Dendritic cell treated with granulocyte-macrophage colony-stimulating factor and Interleukin-4, amounts not matched to agents 40 ng/mL and 50 ng/mL, for 4 days (primary cell): ENCODE measurements at regions not wholly inside any gene's neighbourhood (a gene's known extent, or its start where the extent isn't known, plus 50 kb on each side); places are given as distances from the start of the nearest gene placed in this dataset.

Experiments
- H3K27ac Mint-ChIP-seq: one replicate; pipeline ENCODE4 v1.8.0; 2022; ENCODE audit warnings: mild to moderate bottlenecking, mixed read lengths
- H3K27me3 Mint-ChIP-seq: one replicate; pipeline ENCODE4 v1.8.0; 2022; ENCODE audit warnings: mild to moderate bottlenecking, mixed read lengths
- H3K36me3 Mint-ChIP-seq: one replicate; pipeline ENCODE4 v1.8.0; 2022; ENCODE audit warnings: low read depth, mixed read lengths
- H3K4me1 Mint-ChIP-seq: one replicate; pipeline ENCODE4 v1.8.0; 2022; ENCODE audit warnings: low read depth, mixed read lengths
- H3K4me3 Mint-ChIP-seq: one replicate; pipeline ENCODE4 v1.8.0; 2022; ENCODE audit warnings: mild to moderate bottlenecking, moderate library complexity, mixed read lengths
- H3K9me3 Mint-ChIP-seq: one replicate; pipeline ENCODE4 v1.8.0; 2022; ENCODE audit warnings: mixed read lengths
- intact Hi-C: fragments of 100-400 bp; cut with micrococcal nuclease; formaldehyde crosslinking; loops from one replicate; pipeline ENCODE4 v1.15.0; 2022

DNA sequence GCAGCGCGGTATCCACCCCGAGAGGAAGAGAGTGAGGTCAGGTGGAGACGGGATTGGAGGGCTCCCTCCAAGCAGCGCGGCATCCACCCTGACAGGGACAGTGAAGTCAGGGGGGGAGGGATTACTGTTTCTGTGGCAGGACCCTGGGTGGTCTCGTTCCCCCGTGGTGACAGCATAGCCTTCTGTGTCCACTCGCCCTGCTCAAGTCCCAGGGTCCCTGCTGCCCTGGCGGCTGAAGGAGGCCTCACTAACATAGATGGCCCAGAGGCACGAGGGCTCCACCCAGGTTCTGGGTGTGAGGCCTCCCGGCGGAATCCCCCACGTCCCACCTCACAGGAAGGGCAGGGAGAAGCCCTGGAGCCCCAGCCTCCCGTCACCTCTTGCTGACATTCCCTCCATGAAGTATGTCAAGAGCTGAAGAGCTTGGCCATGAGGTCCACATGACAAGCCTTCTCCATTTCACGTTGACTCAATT is 636.1 kb downstream of the BRD1 start:
- Mint-ChIP-seq H3K27ac (no peak overlapping the region), H3K36me3 (no peaks in the 10 kb centered on the region), H3K4me1 (no peaks in the 10 kb centered on the region), H3K9me3 (no peaks in the 10 kb centered on the region), H3K27me3 (peaks cover 1% of the 10 kb centered on the region), H3K4me3 (no peak overlapping the region)
- intact Hi-C loops, result no loop called here

DNA sequence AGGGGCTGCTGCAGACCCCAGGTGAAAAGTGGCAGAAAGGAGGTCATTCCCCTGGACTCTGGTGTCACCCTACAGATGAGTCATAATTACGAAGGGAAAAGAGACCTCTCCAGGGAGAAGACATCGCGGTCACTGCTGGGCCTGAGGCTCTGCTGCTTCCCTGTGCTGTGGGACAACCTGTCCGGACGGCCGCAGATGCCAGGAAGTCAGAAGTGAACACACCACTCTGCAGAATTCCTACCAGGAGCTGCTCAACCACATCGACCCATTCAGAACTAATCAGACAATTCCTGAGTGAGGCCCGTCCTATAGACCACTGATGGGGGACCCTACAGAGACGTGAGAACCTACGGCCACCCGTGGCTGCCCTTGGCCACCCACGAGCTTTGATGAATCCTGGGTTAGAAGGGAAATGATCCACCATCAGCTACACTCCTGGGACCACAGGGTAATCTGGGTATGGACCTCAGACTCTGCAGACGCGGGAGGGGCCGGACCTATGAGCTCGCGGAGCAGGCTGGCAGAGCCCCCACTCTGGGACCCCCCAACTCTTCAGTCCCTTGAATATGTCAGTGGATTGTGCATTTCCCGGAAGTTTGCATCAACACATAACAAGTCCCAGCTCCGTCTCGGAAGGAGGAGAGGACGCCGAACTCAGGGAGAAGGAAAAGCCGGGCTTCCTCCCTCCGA is 636.7 kb downstream of the BRD1 start:
- Mint-ChIP-seq H3K27ac (no peak overlapping the region), H3K4me3 (no peak overlapping the region), H3K27me3 (peaks cover 1% of the 10 kb centered on the region), H3K4me1 (no peaks in the 10 kb centered on the region), H3K36me3 (no peaks in the 10 kb centered on the region), H3K9me3 (no peaks in the 10 kb centered on the region)
- intact Hi-C loops, result no loop called here

DNA sequence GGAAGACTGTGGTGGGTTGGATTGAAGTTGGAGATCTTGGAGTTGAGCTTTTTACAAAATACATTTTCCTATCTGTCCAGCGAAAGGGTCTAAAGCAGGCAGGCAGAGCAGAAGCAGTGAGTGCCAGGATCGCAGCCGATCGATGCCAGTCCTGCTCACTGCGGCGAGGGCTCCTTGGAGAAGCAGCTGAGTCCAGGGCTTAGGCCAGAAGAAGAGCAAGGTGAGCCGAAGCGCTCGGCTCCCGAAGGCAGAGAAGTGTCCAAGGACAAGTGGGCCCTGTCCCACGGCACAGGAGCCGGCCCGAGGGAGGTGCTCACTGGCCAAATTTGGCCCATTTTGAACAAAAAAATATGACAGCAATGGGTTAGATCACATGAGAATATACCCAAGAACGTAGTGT is 637.8 kb downstream of the BRD1 start:
- no peak overlapping the region for H3K27ac Mint-ChIP-seq
- intact Hi-C loops, result no loop called here
- H3K36me3 Mint-ChIP-seq, result no peaks in the 10 kb centered on the region
- no peaks in the 10 kb centered on the region for H3K9me3 Mint-ChIP-seq
- no peaks in the 10 kb centered on the region for H3K4me1 Mint-ChIP-seq
- H3K4me3 Mint-ChIP-seq, result no peak overlapping the region
- no peaks in the 10 kb centered on the region for H3K27me3 Mint-ChIP-seq

DNA sequence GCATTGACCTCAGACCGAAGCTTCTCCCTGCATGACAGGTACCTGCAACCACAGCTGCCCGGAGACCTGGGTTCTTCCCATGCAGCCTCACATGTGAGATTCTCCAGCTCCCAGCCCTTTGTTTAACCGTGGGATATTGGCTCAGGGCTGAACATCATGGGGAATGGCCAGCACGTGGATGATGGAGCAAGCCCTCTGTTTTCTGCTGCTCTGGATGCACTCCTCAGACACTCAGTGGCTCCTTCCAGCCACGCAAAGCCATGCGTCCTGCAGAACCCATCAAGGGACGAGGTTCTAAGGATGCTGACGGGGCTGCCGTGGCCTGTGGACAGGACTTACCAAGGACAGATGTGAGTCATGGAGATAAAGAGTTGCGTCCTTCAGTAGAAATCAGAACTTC is 639.1 kb downstream of the BRD1 start:
- H3K27ac Mint-ChIP-seq, result no peak overlapping the region
- no peaks in the 10 kb centered on the region for H3K36me3 Mint-ChIP-seq
- H3K27me3 Mint-ChIP-seq, result no peaks in the 10 kb centered on the region
- H3K9me3 Mint-ChIP-seq, result no peaks in the 10 kb centered on the region
- H3K4me1 Mint-ChIP-seq, result no peaks in the 10 kb centered on the region
- intact Hi-C loops, result no loop called here
- no peak overlapping the region for H3K4me3 Mint-ChIP-seq

DNA sequence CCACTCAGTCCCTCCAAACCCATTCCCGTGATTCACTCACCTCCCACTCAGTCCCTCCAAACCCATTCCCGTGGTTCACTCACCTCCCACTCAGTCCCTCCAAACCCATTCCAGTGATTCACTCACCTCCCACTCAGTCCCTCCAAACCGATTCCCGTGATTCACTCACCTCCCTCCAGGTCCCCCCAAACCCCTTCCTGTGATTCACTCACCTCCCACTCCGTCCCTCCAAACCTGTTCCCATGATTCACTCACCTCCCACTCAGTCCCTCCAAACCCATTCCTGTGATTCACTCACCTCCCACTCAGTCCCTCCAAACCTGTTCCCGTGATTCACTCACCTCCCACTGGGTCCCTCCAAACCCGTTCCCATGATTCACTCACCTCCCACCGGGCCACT is 639.6 kb downstream of the BRD1 start:
- intact Hi-C loops, result no loop called here
- Mint-ChIP-seq H3K27ac (no peak overlapping the region), H3K4me1 (no peaks in the 10 kb centered on the region), H3K4me3 (no peak overlapping the region), H3K27me3 (no peaks in the 10 kb centered on the region), H3K36me3 (no peaks in the 10 kb centered on the region), H3K9me3 (no peaks in the 10 kb centered on the region)

DNA sequence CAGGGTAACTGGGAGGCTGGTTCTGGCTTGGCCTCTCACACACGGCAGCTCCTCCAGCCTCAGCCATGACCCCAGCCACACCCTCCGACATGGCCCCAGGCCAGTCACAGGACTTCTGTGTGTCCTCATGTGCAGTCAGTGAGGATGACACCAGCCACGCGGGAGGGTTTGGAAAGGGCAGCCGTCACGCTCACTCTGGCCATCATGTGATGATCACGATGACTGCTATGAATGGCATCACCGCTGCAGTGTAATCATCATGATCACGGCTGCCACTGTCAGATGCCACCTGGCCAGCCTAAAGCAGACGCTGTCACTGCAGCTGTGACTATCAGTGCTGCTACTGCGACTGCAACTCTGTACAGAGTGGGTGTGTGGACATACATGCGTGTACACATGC is 640.9 kb downstream of the BRD1 start:
- no peak overlapping the region for H3K27ac Mint-ChIP-seq
- no peaks in the 10 kb centered on the region for H3K9me3 Mint-ChIP-seq
- no peaks in the 10 kb centered on the region for H3K27me3 Mint-ChIP-seq
- H3K36me3 Mint-ChIP-seq, result no peaks in the 10 kb centered on the region
- H3K4me3 Mint-ChIP-seq, result no peak overlapping the region
- no peaks in the 10 kb centered on the region for H3K4me1 Mint-ChIP-seq
- intact Hi-C loops, result no loop called here

DNA sequence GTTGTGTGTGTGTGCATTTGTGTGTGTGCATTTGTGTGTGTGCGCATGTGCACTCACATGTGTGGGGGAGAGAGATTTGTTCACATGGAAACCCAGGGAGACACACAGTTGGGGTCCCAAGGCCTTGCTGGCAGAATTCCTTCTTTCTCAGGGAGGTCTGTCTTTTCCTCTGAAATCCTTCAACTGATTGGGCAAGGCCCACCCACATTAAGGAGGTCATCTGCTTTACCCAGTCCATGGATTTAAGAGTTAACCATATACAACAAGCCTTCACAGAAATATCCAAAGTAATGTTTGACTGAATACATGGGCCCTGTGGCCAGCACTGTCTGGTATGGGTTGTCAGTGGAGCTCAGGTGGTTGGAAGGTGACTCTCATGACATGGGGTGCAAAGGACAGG is 641.4 kb downstream of the BRD1 start:
- Mint-ChIP-seq H3K4me3 (no peak overlapping the region), H3K36me3 (no peaks in the 10 kb centered on the region), H3K27me3 (no peaks in the 10 kb centered on the region), H3K4me1 (no peaks in the 10 kb centered on the region), H3K9me3 (no peaks in the 10 kb centered on the region), H3K27ac (no peak overlapping the region)
- intact Hi-C loops, result no loop called here

DNA sequence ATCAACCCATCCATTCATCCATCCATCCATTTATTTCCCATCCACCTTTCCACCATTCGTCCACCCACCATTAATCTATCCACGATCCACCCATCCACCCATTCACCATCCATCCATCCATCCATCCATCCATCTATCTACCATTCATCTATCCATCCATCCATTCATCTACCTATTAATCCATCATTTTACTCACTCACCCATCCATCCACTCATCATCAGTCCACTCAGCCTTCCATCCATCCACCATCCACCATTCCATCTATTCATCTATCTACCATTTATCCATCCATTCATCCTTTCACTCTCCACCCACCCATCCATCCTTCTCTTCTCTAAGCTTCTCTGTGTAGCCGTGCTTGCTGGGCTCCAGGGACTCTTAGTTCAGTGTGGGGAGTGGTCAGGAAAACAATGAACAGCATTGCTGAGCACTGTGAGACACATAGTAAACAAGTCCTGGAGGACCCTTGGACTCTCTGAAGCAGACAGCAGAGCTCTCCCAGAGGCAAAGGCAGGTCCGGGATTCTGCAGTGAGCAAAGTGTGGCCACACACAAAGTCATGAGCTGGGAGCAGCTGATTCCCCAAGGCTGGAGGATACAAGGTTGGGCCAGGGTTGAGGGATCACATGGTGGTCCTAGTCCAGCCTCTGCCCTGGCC is 642.2 kb downstream of the BRD1 start:
- Mint-ChIP-seq H3K27ac (no peak overlapping the region), H3K36me3 (no peaks in the 10 kb centered on the region), H3K4me3 (no peak overlapping the region), H3K4me1 (no peaks in the 10 kb centered on the region), H3K9me3 (no peaks in the 10 kb centered on the region), H3K27me3 (no peaks in the 10 kb centered on the region)
- intact Hi-C loops, result no loop called here

DNA sequence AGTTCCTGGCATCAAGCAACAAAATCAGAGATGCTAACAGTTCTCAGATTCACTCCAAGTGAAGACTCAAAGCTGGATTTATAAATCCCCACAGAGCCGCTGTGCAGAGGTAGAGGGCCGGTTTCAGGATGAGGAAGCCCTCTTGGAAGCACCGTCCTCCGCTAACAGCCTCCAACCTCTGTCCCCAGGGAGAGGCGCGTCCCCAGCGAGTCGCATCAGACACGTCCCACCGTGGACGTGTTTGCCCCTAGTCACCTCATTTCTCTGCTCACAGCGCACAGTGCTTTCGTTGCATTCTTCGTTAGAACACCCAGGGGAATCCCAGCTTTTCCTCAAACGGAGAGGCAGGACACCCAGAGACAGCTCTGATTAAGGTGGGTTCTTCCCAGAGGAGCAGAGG is 642.9 kb downstream of the BRD1 start:
- Mint-ChIP-seq H3K9me3 (no peaks in the 10 kb centered on the region), H3K36me3 (no peaks in the 10 kb centered on the region), H3K4me1 (no peaks in the 10 kb centered on the region), H3K27ac (no peak overlapping the region), H3K27me3 (no peaks in the 10 kb centered on the region), H3K4me3 (no peak overlapping the region)
- intact Hi-C loops, result no loop called here

DNA sequence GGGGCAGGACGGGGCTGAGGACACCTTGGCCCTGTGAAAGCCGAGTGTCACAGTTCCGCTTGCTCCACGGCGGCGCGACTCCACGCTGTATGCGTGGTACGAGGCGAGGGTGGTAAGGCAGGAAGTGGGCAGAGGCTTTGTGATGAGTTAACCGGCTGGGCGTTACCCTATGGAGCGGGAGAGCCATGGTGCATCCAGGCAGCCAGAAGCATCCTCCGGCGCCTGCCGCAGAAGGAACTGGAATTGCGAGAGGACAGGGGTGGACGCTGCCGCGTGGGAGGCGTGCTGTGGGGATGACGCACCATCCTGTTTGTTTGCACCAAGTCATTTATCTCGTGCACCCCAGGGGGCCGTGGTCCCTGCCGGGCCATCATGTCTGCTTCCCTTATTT is 643.9 kb downstream of the BRD1 start:
- no peaks in the 10 kb centered on the region for H3K36me3 Mint-ChIP-seq
- no peaks in the 10 kb centered on the region for H3K27me3 Mint-ChIP-seq
- intact Hi-C loops, result no loop called here
- no peaks in the 10 kb centered on the region for H3K9me3 Mint-ChIP-seq
- no peak overlapping the region for H3K27ac Mint-ChIP-seq
- no peak overlapping the region for H3K4me3 Mint-ChIP-seq
- no peaks in the 10 kb centered on the region for H3K4me1 Mint-ChIP-seq

DNA sequence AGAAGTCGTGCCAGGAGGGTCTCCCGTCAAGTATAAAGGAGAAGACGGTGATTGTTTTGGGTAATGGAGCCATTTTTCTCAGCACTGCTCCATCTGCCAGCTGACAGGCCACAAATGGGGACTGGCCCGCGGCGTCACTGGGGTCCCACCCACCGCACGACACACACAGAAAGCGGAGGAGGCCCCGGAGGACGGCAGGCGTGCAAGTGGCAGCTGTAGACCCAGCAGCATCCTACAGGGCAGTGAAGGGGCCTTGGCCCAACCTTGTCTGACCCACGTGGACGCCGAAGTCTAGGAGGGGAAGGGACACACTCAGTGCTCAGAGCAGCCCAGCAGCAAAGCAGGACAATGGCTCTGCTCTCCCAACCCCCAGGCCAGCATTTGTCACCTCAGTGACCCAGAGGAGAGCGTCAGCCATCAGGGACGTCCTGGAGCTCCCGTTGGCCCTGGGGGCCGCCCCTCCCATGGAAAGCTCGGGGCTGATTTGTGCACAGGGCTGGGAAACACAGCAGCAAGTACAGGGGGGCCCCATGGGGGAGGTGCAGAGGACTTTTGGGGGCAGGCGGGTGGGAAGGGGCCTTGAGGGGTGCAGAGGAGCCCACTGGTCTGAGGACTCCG is 644.4 kb downstream of the BRD1 start:
- Mint-ChIP-seq H3K4me3 (no peak overlapping the region), H3K27ac (no peak overlapping the region), H3K4me1 (no peaks in the 10 kb centered on the region), H3K9me3 (no peaks in the 10 kb centered on the region), H3K36me3 (no peaks in the 10 kb centered on the region), H3K27me3 (no peaks in the 10 kb centered on the region)
- intact Hi-C loops, result no loop called here

DNA sequence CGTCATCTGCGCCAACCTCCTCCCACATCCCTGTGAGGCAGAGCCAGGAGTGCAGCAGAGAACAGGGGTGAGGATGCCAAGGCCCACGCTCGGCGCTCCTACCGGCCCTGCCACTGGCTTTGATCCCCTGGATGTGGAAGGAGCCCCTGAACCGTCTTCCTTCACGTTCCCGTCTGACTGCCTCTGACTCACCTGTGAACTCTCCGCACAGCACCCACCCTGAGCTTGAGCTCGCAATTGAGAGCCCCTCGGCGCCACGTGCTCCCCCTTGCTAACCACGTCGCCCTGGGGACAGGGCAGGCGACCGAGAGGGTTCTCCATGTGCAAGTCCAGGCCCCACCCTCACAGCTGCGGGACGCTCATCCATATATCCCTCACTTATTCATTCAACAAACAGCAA is 645.3 kb downstream of the BRD1 start:
- Mint-ChIP-seq H3K4me3 (no peak overlapping the region), H3K36me3 (no peaks in the 10 kb centered on the region), H3K27ac (no peak overlapping the region), H3K27me3 (no peaks in the 10 kb centered on the region), H3K4me1 (no peaks in the 10 kb centered on the region), H3K9me3 (no peaks in the 10 kb centered on the region)
- intact Hi-C loops, result no loop called here

DNA sequence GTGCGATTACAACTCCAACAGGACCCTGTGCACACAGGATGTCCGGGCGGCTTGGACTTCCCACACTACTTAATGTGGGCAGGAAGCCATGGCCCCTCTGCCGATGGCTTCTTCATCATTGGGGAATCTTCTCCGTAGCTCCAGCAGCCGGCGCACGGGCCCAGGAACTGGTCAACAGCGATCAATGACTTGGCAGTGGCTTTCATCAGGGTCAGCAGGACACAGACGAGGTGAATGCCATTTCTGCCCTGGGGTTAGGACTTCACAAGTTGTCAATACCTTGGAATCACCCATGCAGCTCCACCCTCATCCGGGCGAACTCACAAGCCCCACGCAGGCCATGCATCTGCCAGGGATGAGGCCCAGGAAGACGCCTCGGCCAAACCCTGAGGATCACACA is 645.7 kb downstream of the BRD1 start:
- H3K4me1 Mint-ChIP-seq, result no peaks in the 10 kb centered on the region
- no peaks in the 10 kb centered on the region for H3K36me3 Mint-ChIP-seq
- H3K27me3 Mint-ChIP-seq, result no peaks in the 10 kb centered on the region
- no peak overlapping the region for H3K27ac Mint-ChIP-seq
- intact Hi-C loops, result no loop called here
- no peak overlapping the region for H3K4me3 Mint-ChIP-seq
- no peaks in the 10 kb centered on the region for H3K9me3 Mint-ChIP-seq

DNA sequence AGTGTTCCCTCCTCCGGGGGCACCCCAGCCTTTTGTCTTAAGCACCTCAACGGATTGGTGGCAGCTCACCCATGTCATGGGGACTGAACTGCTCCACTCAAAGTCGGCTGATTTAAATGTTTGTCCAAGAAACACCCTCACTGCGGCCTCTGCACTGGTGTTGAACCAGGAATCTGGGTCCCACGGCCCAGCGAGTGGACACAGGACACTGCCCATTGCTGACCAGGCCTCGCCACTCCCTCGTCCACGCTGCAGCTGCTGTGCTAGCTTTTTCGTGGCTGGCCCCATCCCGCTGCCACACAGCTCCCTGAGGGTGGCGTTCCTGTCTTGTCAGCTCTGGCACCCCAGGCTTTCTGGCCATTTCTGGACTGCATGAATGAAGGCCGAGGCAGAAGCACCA is 646.2 kb downstream of the BRD1 start:
- H3K4me3 Mint-ChIP-seq, result no peak overlapping the region
- no peaks in the 10 kb centered on the region for H3K27me3 Mint-ChIP-seq
- H3K9me3 Mint-ChIP-seq, result no peaks in the 10 kb centered on the region
- intact Hi-C loops, result no loop called here
- no peak overlapping the region for H3K27ac Mint-ChIP-seq
- no peaks in the 10 kb centered on the region for H3K4me1 Mint-ChIP-seq
- H3K36me3 Mint-ChIP-seq, result no peaks in the 10 kb centered on the region

DNA sequence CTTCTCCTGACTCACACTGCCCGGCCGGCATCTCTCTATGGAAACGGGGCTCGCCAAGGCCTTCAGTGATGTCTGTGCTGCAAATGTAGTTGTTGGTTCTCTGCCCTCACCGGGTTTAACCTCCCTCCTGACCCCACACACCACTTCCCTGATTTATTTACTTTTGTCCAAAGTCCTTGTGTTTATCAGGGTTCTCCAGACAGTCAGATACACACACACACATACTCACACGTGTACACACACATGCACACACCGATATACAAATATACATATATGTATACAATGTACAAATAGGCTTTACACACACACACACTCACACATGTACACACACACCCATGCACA is 647.0 kb downstream of the BRD1 start:
- H3K4me3 Mint-ChIP-seq, result no peak overlapping the region
- no peaks in the 10 kb centered on the region for H3K36me3 Mint-ChIP-seq
- intact Hi-C loops, result no loop called here
- no peaks in the 10 kb centered on the region for H3K4me1 Mint-ChIP-seq
- no peaks in the 10 kb centered on the region for H3K9me3 Mint-ChIP-seq
- H3K27ac Mint-ChIP-seq, result no peak overlapping the region
- no peaks in the 10 kb centered on the region for H3K27me3 Mint-ChIP-seq
